HAP-1 (cell line): ENCODE measurements at regions not wholly inside any gene's neighbourhood (a gene's known extent, or its start where the extent isn't known, plus 50 kb on each side); places are given as distances from the start of the nearest gene placed in this dataset.
A peak's percentile ranks its signal among the peaks of the same experiment; 100 is the strongest.
"Not testable (repeated sequence)": the region's sequence is repeated elsewhere in the genome, so short reads cannot be mapped to it uniquely, and the experiment has no call there.

Experiments
- DNase-seq, 2 experiments: peaks; one replicate each; pipeline ENCODE4 v3.0.0-alpha.2; 2016 to 2020; ENCODE audit warnings: low spot score in 2 of 2
- H3K27me3 ChIP-seq: fragments of 250-450 bp; sonication (Bioruptor Pico); 2 replicates; pipeline ENCODE4 v1.5.1; 2020; ENCODE audit warnings: low read depth, mild to moderate bottlenecking, moderate library complexity
- H3K36me3 ChIP-seq: fragments of 250-450 bp; sonication (Bioruptor Pico); replicated peaks from 2 replicates; pipeline ENCODE4 v1.5.1; 2020; ENCODE audit warnings: mild to moderate bottlenecking
- H3K4me1 ChIP-seq: fragments of 250-450 bp; sonication (Bioruptor Pico); 2 replicates; pipeline ENCODE4 v1.5.1; 2020; ENCODE audit warnings: mild to moderate bottlenecking
- H3K4me3 ChIP-seq: fragments of 250-450 bp; sonication (Bioruptor Pico); 2 replicates; pipeline ENCODE4 v1.5.1; 2020; ENCODE audit warnings: mild to moderate bottlenecking, moderate library complexity
- H3K9me3 ChIP-seq: fragments of 250-450 bp; sonication (Bioruptor Pico); 2 replicates; pipeline ENCODE4 v1.5.1; 2020; ENCODE audit warnings: mild to moderate bottlenecking, moderate library complexity
- in situ Hi-C: fragments of 300-500 bp; cut with MboI; formaldehyde crosslinking; loops from 3 replicates; pipeline ENCODE4 v1.14.3; 2020; ENCODE audit warnings: low sequenced_read_pairs, inconsistent platforms, mixed read lengths

- Histone ChIP-seq H3K4me3 (no peak overlapping the region), H3K9me3 (no peaks in the 10 kb centered on the region), H3K36me3 (no peaks in the 10 kb centered on the region), H3K27me3 (no peaks in the 10 kb centered on the region), H3K4me1 (no peaks in the 10 kb centered on the region)
- no peak for DNase-seq
- in situ Hi-C loops: no loop called here
Observed at GRCh38 chr12:72995616-72996015, 723.4 kb downstream of the TRHDE start.

GRCh38 chr12:73001806-73002205 is 729.6 kb downstream of the TRHDE start:
- H3K27me3 ChIP-seq, H3K4me1 ChIP-seq, H3K9me3 ChIP-seq, H3K36me3 ChIP-seq, H3K4me3 ChIP-seq, DNase-seq, in situ Hi-C loops: not testable (repeated sequence)

- in situ Hi-C loops, H3K4me1 ChIP-seq, H3K9me3 ChIP-seq, H3K36me3 ChIP-seq, DNase-seq, H3K4me3 ChIP-seq, H3K27me3 ChIP-seq: not testable (repeated sequence)
Observed at GRCh38 chr12:73002504-73002903, 730.3 kb downstream of the TRHDE start.

GRCh38 chr12:73009138-73009834 is 737.1 kb downstream of the TRHDE start:
- H3K4me1 ChIP-seq, in situ Hi-C loops, H3K36me3 ChIP-seq, H3K27me3 ChIP-seq, H3K9me3 ChIP-seq, H3K4me3 ChIP-seq: not testable (repeated sequence)
- DNase-seq: peak; percentile 48 to 49

GRCh38 chr12:73017981-73018380 is 745.8 kb downstream of the TRHDE start:
- H3K4me1 ChIP-seq: no peaks in the 10 kb centered on the region
- H3K9me3 ChIP-seq: no peaks in the 10 kb centered on the region
- no peaks in the 10 kb centered on the region for H3K36me3 ChIP-seq
- in situ Hi-C loops: no loop called here
- no peaks in the 10 kb centered on the region for H3K27me3 ChIP-seq
- no peak overlapping the region for H3K4me3 ChIP-seq
- no peak for DNase-seq

- Histone ChIP-seq H3K4me3 (no peak overlapping the region), H3K4me1 (no peaks in the 10 kb centered on the region), H3K9me3 (no peaks in the 10 kb centered on the region), H3K27me3 (no peaks in the 10 kb centered on the region), H3K36me3 (no peaks in the 10 kb centered on the region)
- no peak for DNase-seq
- in situ Hi-C loops: no loop called here
Observed at GRCh38 chr12:73053893-73054292, 781.7 kb downstream of the TRHDE start.

DNA sequence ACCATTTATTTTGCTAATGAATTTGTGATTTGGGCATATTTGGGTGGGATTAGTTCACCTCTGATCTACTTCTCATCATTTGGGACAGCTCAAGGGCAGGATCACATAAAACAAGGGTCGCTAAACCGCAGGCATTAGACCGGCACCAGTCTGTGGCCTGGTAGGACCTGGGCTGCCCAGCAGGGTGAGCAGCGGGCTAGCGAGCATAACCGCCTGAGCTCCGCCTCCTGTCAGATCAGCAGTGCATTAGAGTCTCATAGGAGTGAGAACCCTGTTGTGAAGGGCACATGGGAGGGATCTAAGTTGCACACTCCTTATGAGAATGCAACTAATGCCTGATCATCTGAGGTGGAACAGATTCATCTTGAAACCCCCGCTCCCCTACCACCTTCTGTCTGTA is 785.3 kb downstream of the TRHDE start:
- in situ Hi-C loops: no loop called here
- H3K9me3 ChIP-seq: no peaks in the 10 kb centered on the region
- H3K4me3 ChIP-seq: no peak overlapping the region
- H3K36me3 ChIP-seq: no peaks in the 10 kb centered on the region
- H3K27me3 ChIP-seq: no peaks in the 10 kb centered on the region
- no peaks in the 10 kb centered on the region for H3K4me1 ChIP-seq
- no peak for DNase-seq

- Histone ChIP-seq H3K4me1 (no peaks in the 10 kb centered on the region), H3K36me3 (no peaks in the 10 kb centered on the region), H3K4me3 (no peak overlapping the region), H3K9me3 (no peaks in the 10 kb centered on the region), H3K27me3 (no peaks in the 10 kb centered on the region; the same call in 1 of the 2 replicates)
- in situ Hi-C loops: no loop called here
- no peak for DNase-seq
Observed at GRCh38 chr12:73065913-73066312, 793.7 kb downstream of the TRHDE start.

DNA sequence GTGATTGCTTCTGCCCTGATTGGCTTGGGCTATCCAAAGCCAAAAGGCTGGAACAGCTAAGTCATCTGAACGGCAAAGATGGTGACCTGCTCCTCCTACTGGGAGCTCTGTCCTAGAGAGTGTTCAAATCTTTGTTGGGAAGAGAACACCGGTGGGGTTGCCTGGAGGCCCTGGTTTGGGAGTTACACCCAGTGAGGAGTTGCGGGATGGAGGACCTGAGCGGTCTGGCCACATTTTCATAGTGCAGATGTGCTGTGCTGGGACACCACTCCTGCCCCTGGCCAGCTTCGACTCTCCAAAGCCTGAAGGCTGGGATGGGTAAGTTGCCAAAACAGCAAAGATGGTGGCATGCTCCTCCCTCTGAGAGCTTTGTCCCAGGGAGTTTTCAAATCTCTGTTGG is 795.4 kb downstream of the TRHDE start:
- no peaks in the 10 kb centered on the region for H3K36me3 ChIP-seq
- no peaks in the 10 kb centered on the region for H3K9me3 ChIP-seq
- no peaks in the 10 kb centered on the region; the same call in 1 of the 2 replicates for H3K27me3 ChIP-seq
- no peak for DNase-seq
- H3K4me1 ChIP-seq: no peaks in the 10 kb centered on the region
- in situ Hi-C loops: no loop called here
- H3K4me3 ChIP-seq: no peak overlapping the region

DNA sequence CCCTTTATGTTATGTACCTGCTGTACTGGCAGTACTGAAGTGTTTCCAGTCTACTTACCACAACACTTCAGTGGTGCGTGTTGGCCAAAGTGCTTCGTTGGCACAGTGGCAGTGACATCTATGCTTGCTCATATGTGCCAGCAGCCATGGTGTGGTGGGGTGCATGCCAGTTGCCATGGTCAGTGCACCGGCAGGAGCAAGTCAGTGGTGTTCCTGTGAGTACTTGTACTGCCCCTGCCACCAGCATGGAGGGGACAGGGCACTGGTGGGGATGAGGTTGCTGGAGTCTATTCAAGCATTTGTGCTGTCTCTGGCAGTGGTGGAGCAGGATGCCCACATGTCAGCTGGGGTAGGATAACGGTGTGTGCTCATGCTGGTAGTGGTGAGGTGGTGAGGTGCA is 800.0 kb downstream of the TRHDE start:
- H3K4me3 ChIP-seq: no peak overlapping the region
- no peaks in the 10 kb centered on the region for H3K4me1 ChIP-seq
- H3K27me3 ChIP-seq: no peaks in the 10 kb centered on the region; the same call in 1 of the 2 replicates
- no peaks in the 10 kb centered on the region for H3K36me3 ChIP-seq
- H3K9me3 ChIP-seq: no peaks in the 10 kb centered on the region
- DNase-seq: no peak
- in situ Hi-C loops: no loop called here

GRCh38 chr12:73076760-73077159 is 804.6 kb downstream of the TRHDE start:
- Histone ChIP-seq H3K27me3 (0 out of 2 replicates have a peak, but pooled peaks cover 2% of the 10 kb centered on the region), H3K36me3 (no peaks in the 10 kb centered on the region), H3K9me3 (no peaks in the 10 kb centered on the region), H3K4me3 (no peak overlapping the region), H3K4me1 (no peaks in the 10 kb centered on the region)
- in situ Hi-C loops: no loop called here
- no peak for DNase-seq

- H3K4me3 ChIP-seq: no peak overlapping the region
- 0 out of 2 replicates have a peak, but pooled peaks cover 2% of the 10 kb centered on the region for H3K27me3 ChIP-seq
- no peaks in the 10 kb centered on the region for H3K9me3 ChIP-seq
- DNase-seq: no peak
- in situ Hi-C loops: no loop called here
- H3K4me1 ChIP-seq: no peaks in the 10 kb centered on the region
- H3K36me3 ChIP-seq: no peaks in the 10 kb centered on the region
Observed at GRCh38 chr12:73083736-73084135, 811.6 kb downstream of the TRHDE start.

DNA sequence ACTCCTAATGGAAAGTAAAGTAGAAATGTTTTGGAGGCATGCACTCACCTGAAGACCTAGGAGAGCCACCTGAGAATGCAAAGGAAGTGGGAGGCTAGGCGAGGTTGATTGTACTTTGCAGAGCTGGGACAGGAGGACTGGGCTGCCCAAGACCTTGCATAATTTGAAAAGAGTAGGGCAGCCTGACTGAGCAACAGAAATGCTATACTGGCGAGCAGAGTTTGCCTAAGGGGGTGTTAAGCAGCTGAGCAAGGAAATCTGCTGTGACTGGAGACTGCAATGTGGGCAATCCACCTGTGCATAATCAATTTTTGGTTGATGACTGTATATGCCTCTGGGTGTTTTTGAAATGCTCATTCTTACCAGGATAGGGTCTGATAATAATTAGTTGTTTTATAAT is 834.1 kb downstream of the TRHDE start:
- H3K27me3 ChIP-seq: no peaks in the 10 kb centered on the region
- no peak overlapping the region for H3K4me3 ChIP-seq
- in situ Hi-C loops: no loop called here
- no peaks in the 10 kb centered on the region for H3K4me1 ChIP-seq
- H3K9me3 ChIP-seq: no peaks in the 10 kb centered on the region
- H3K36me3 ChIP-seq: no peaks in the 10 kb centered on the region
- DNase-seq: no peak

DNA sequence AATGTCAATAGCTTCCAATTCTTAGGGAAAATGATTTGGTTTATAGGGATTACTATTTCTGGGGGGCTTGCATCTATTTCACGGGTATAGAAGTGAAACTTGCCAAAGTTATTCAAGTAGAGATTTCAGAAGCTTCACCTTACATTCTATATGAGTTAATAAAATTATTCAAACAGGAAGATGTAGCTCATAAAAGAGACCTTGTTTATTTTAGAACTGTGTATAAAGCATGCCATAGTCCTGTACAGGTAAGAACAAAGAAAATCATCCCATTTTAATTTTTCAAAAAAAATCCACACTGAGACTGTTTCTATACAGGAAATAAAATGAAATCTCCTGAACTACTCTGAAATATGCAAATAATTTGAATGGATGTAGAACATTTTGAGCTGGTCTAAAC is 834.7 kb downstream of the TRHDE start:
- H3K4me3 ChIP-seq: no peak overlapping the region
- H3K4me1 ChIP-seq: no peaks in the 10 kb centered on the region
- H3K9me3 ChIP-seq: no peaks in the 10 kb centered on the region
- no peaks in the 10 kb centered on the region for H3K27me3 ChIP-seq
- in situ Hi-C loops: no loop called here
- no peak for DNase-seq
- no peaks in the 10 kb centered on the region for H3K36me3 ChIP-seq

DNA sequence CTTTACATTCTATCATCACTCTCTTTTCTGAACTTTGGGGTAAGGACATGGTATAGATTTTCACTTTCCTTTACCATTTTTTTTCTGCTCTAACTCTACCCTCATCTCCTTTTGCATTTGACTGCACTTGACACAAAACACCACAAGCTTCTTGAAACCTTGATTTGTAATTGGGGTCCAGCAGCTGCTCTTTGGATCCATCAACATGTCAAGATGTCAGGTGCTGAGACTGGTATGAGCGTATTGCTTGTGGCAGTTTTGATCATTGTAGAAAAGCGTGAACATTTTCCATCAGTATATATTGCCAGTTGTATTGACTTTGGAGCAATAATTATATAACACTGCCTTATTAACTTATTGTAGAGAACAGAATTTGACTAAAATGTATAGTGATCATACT is 838.6 kb downstream of the TRHDE start:
- no peaks in the 10 kb centered on the region for H3K9me3 ChIP-seq
- H3K36me3 ChIP-seq: no peaks in the 10 kb centered on the region
- in situ Hi-C loops: no loop called here
- H3K4me3 ChIP-seq: no peak overlapping the region
- no peaks in the 10 kb centered on the region for H3K4me1 ChIP-seq
- DNase-seq: no peak
- H3K27me3 ChIP-seq: peaks cover 2% of the 10 kb centered on the region; the same call in 1 of the 2 replicates
